Breast epithelium (tissue), 3 donors: ENCODE measurements at regions not wholly inside any gene's neighbourhood (a gene's known extent, or its start where the extent isn't known, plus 50 kb on each side); places are given as distances from the start of the nearest gene placed in this dataset.

Experiments
- CTCF ChIP-seq, 3 donors: fragments of 450-650 bp; IDR thresholded peaks; one replicate each; pipeline ENCODE4 v1.5.1; 2016 to 2017; ENCODE audit warnings: antibody characterized with exemption in 3 of 3, mild to moderate bottlenecking in 3 of 3, moderate library complexity in 3 of 3
- POLR2A ChIP-seq: fragments of 450-650 bp; IDR thresholded peaks from one replicate; pipeline ENCODE4 v1.6.1; 2016; ENCODE audit warnings: antibody characterized with exemption, mild to moderate bottlenecking, moderate library complexity
- POLR2AphosphoS5 ChIP-seq, 3 donors: sonication (generic); formaldehyde crosslinking; IDR thresholded peaks; one replicate each; pipeline ENCODE4 v1.6.1; 2017; ENCODE audit warnings: antibody characterized with exemption in 3 of 3

- TF ChIP-seq CTCF (IDR thresholded peaks at IDR 0.05) (no peak), POLR2A (no peak), POLR2AphosphoS5 (IDR thresholded peaks at IDR 0.05) (no peak)
These were observed 179.6 kb downstream of the TTLL2 start for GRCh38 chr6:167504385-167504961.
